ENCODE measurements at regions not wholly inside any gene's neighbourhood (a gene's known extent, or its start where the extent isn't known, plus 50 kb on each side); places are given as distances from the start of the nearest gene placed in this dataset.

DNA sequence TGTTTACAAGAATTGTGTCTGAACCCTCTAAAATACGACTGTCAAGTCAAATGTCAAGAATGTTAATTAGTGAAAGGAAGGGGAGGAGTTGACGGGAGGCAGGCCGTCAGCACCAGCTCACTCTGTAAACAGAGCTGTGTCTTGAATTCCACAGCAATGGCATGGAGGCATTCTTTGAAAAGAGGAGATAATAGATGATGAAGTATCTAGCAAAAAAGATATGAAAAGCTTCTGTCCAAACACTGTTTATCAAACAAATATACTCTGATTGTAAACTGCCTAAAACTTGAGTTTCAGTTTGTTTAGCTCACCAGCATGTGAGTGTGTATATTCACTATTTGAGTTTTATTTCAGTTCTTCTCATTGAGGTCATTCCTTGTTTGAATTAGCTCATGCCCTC is 94.7 kb upstream of the CDC42EP3 start:
- TF ChIP-seq, protein P1, sequence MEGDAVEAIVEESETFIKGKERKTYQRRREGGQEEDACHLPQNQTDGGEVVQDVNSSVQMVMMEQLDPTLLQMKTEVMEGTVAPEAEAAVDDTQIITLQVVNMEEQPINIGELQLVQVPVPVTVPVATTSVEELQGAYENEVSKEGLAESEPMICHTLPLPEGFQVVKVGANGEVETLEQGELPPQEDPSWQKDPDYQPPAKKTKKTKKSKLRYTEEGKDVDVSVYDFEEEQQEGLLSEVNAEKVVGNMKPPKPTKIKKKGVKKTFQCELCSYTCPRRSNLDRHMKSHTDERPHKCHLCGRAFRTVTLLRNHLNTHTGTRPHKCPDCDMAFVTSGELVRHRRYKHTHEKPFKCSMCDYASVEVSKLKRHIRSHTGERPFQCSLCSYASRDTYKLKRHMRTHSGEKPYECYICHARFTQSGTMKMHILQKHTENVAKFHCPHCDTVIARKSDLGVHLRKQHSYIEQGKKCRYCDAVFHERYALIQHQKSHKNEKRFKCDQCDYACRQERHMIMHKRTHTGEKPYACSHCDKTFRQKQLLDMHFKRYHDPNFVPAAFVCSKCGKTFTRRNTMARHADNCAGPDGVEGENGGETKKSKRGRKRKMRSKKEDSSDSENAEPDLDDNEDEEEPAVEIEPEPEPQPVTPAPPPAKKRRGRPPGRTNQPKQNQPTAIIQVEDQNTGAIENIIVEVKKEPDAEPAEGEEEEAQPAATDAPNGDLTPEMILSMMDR (IDR thresholded peaks at IDR 0.05), result no peak
- no peak for TF ChIP-seq EP300 (IDR thresholded peaks at IDR 0.05; ENCODE audit: low read depth)
- TF ChIP-seq POLR2A (IDR thresholded peaks at IDR 0.05), result no peak

Data from transverse colon (tissue), 3 donors.